Muscle layer of duodenum (tissue), 2 donors: ENCODE measurements at regions not wholly inside any gene's neighbourhood (a gene's known extent, or its start where the extent isn't known, plus 50 kb on each side); places are given as distances from the start of the nearest gene placed in this dataset.
A peak's percentile ranks its signal among the peaks of the same experiment; 100 is the strongest.

Experiments
- H3K27ac ChIP-seq: one replicate; pipeline ENCODE4 v1.7.0; 2013; ENCODE audit warnings: mild to moderate bottlenecking, low read length
- H3K27me3 ChIP-seq: one replicate; pipeline ENCODE4 v1.7.0; 2013; ENCODE audit warnings: low read depth, mild to moderate bottlenecking, control low read depth, low read length
- H3K36me3 ChIP-seq, 2 donors: one replicate each; pipeline ENCODE4 v1.7.0; 2013; ENCODE audit warnings: low read length in 2 of 2, control low read depth in 1 of 2, mild to moderate bottlenecking in 1 of 2; ENCODE audit not compliant: insufficient read depth in 2 of 2, control insufficient read depth in 1 of 2
- H3K4me1 ChIP-seq, 2 donors: one replicate each; pipeline ENCODE4 v1.7.0; 2013; ENCODE audit warnings: low read length in 2 of 2, mild to moderate bottlenecking in 2 of 2, control low read depth in 1 of 2, moderate library complexity in 1 of 2; ENCODE audit not compliant: insufficient read depth in 2 of 2, control insufficient read depth in 1 of 2
- H3K4me3 ChIP-seq, 2 donors: one replicate each; pipeline ENCODE4 v1.7.0; 2013; ENCODE audit warnings: low read length in 2 of 2, low read depth in 1 of 2, mild to moderate bottlenecking in 1 of 2
- H3K9me3 ChIP-seq, 2 donors: one replicate each; pipeline ENCODE4 v1.7.0; 2013; ENCODE audit warnings: low read length in 2 of 2, control low read depth in 1 of 2, mild to moderate bottlenecking in 1 of 2; ENCODE audit not compliant: control insufficient read depth in 1 of 2
- donor health status: healthy.

GRCh38 chr11:8758619-8759169, 76.1 kb downstream of the RPL27A start:
- peak overlapping the region in 1 of 2 donors; percentile 3 for H3K4me3 ChIP-seq
- no peaks in the 10 kb centered on the region for H3K27me3 ChIP-seq
- peaks cover 45 to 54% of the 10 kb centered on the region in 2 donors for H3K4me1 ChIP-seq
- H3K36me3 ChIP-seq: peaks cover 0 to 3% of the 10 kb centered on the region in 2 donors
- H3K27ac ChIP-seq: peak overlapping the region; percentile 39
- no peaks in the 10 kb centered on the region for H3K9me3 ChIP-seq

DNA sequence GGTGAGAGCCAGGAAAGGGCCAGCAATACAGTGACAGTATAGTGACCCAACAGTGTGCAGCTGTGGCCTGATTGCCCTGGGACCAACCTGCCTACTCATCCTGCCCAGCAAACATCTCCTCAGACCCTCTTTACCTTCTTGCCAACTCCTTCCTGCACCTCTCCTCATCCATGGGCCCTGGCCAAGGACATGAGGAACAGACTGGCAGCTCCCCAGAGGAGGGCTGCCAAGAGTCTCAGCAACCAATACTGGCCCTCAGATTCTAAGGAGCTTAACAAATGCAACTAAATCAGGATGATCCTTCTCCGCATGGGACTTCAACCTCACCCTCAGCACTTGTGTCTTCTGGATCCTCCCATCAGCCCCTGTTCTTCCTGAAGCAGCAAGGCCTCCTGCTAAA, 77.0 kb downstream of the RPL27A start:
- Histone ChIP-seq H3K27me3 (no peaks in the 10 kb centered on the region), H3K4me3 (no peak overlapping the region), H3K27ac (peak overlapping the region; percentile 72), H3K36me3 (peaks cover 0 to 3% of the 10 kb centered on the region in 2 donors), H3K4me1 (peaks cover 45 to 54% of the 10 kb centered on the region in 2 donors), H3K9me3 (no peaks in the 10 kb centered on the region)

GRCh38 chr11:8760896-8761295, 78.3 kb downstream of the RPL27A start:
- no peaks in the 10 kb centered on the region for H3K27me3 ChIP-seq
- H3K27ac ChIP-seq: peak overlapping the region; percentile 72
- peaks cover 45 to 54% of the 10 kb centered on the region in 2 donors for H3K4me1 ChIP-seq
- no peak overlapping the region for H3K4me3 ChIP-seq
- no peaks in the 10 kb centered on the region for H3K36me3 ChIP-seq
- no peaks in the 10 kb centered on the region for H3K9me3 ChIP-seq

DNA sequence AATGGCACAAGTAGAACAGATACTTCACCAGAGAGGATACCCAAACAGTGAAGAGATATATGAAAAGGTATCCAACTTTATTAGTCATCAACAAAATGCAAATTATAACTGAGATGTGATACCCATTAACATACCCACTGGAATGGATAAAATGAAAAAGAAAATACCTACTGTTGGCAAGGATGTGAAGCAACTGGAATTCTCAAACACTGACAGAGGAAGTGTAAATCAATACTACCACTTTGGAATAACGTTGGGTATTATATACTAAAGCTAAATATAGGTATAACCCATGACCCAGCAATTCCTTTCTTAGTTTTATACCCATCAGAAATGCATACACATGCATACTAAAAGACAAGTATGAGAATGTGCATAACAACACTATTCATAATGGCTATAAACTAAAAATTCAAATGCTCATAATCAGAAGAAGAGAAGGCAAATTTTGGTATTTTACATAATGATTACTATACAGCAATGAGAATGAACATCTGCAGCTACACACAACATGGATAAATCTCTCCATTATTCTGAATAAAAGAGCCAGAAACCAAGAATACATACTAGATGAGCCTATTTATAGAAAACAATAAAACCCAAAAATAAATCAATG, 80.6 kb downstream of the RPL27A start:
- Histone ChIP-seq H3K9me3 (no peaks in the 10 kb centered on the region), H3K4me3 (no peak overlapping the region), H3K36me3 (no peaks in the 10 kb centered on the region), H3K27me3 (no peaks in the 10 kb centered on the region), H3K4me1 (peaks cover 34 to 35% of the 10 kb centered on the region in 2 donors), H3K27ac (no peak overlapping the region)

- peak overlapping the region; percentile 53 for H3K27ac ChIP-seq
- no peaks in the 10 kb centered on the region for H3K27me3 ChIP-seq
- peaks cover 19 to 23% of the 10 kb centered on the region in 2 donors for H3K4me1 ChIP-seq
- no peaks in the 10 kb centered on the region for H3K36me3 ChIP-seq
- no peaks in the 10 kb centered on the region for H3K9me3 ChIP-seq
- H3K4me3 ChIP-seq: no peak overlapping the region
Measured at GRCh38 chr11:8765294-8765693, 82.7 kb downstream of the RPL27A start.

- H3K27ac ChIP-seq: peak overlapping the region; percentile 83
- no peaks in the 10 kb centered on the region for H3K9me3 ChIP-seq
- H3K4me3 ChIP-seq: no peak overlapping the region
- H3K27me3 ChIP-seq: no peaks in the 10 kb centered on the region
- H3K36me3 ChIP-seq: no peaks in the 10 kb centered on the region
- H3K4me1 ChIP-seq: peaks cover 15 to 16% of the 10 kb centered on the region in 2 donors
Measured at GRCh38 chr11:8766043-8766987, 83.7 kb downstream of the RPL27A start.

- no peaks in the 10 kb centered on the region for H3K36me3 ChIP-seq
- H3K4me1 ChIP-seq: peaks cover 9 to 12% of the 10 kb centered on the region in 2 donors
- peak overlapping the region; percentile 83 for H3K27ac ChIP-seq
- no peaks in the 10 kb centered on the region for H3K27me3 ChIP-seq
- H3K9me3 ChIP-seq: no peaks in the 10 kb centered on the region
- no peak overlapping the region for H3K4me3 ChIP-seq
Measured at GRCh38 chr11:8766988-8767374, 84.4 kb downstream of the RPL27A start.

GRCh38 chr11:8767466-8768142, 85.0 kb downstream of the RPL27A start:
- H3K4me3 ChIP-seq: no peak overlapping the region
- peak overlapping the region; percentile 83 for H3K27ac ChIP-seq
- H3K9me3 ChIP-seq: no peaks in the 10 kb centered on the region
- no peaks in the 10 kb centered on the region for H3K36me3 ChIP-seq
- H3K27me3 ChIP-seq: no peaks in the 10 kb centered on the region
- peaks cover 7 to 17% of the 10 kb centered on the region in 2 donors for H3K4me1 ChIP-seq

GRCh38 chr11:8768625-8769333, 86.2 kb downstream of the RPL27A start:
- Histone ChIP-seq H3K27me3 (no peaks in the 10 kb centered on the region), H3K36me3 (no peaks in the 10 kb centered on the region), H3K4me1 (peaks cover 7 to 29% of the 10 kb centered on the region in 2 donors), H3K9me3 (no peaks in the 10 kb centered on the region), H3K27ac (peak overlapping the region; percentile 35), H3K4me3 (no peak overlapping the region)

DNA sequence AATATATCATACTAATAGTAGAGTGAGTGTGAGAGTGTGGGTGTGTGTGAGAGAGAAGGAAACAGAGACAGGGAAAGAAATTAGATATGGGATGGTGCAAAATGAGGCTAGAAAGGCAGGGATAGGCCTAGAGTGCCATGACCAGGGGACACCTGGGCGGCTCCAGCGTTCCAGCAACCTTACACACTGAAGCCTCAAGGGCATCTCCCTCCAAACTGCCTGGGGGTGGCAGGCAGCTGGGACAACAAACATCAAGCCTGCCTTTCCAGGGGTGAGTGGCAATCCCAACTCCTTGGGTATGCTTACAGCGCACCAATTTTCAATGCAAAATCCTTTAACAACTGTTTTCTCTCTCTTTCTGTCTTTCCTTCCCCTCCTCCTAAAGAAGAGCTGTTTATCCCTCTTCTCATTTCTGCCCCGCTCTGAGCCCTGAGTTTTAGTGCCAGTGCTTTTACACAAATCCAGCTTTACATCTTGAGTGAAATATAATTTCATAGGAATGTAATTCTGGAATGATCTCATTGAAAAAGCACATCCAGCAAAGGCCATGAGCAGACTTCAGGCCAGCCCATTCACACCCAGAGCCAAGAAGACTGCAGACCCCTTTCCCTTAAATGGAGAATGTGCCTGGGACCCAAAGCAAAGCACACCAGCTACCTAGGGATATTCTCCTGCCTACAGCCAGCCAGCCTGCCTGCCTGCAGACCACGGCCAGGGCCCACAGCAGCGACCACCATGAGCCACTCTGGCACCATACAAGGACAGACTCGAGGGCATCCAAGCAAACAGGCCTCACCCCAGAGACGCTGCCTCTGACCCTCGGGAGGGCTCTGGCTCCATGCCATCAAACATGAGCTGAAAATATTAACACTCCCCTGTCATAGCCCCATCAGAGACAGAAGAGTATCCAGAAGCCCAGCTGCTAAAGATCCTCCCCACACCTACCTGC, 90.3 kb downstream of the RPL27A start:
- Histone ChIP-seq H3K27me3 (no peaks in the 10 kb centered on the region), H3K9me3 (no peaks in the 10 kb centered on the region), H3K36me3 (no peaks in the 10 kb centered on the region), H3K27ac (peak overlapping the region; percentile 76), H3K4me3 (no peak overlapping the region), H3K4me1 (peaks cover 4 to 63% of the 10 kb centered on the region in 2 donors)
